ENCODE measurements at regions not wholly inside any gene's neighbourhood (a gene's known extent, or its start where the extent isn't known, plus 50 kb on each side); places are given as distances from the start of the nearest gene placed in this dataset.

GRCh38 chr2:17306219-17306618, 212.0 kb downstream of the RAD51AP2 start:
- Histone ChIP-seq H3K4me3 (no peak overlapping the region), H3K27me3 (no peaks in the 10 kb centered on the region), H3K27ac (no peak overlapping the region), H3K36me3 (no peaks in the 10 kb centered on the region), H3K4me1 (ENCODE audit: low read depth) (no peaks in the 10 kb centered on the region), H3K9me3 (ENCODE audit: low read depth) (no peaks in the 10 kb centered on the region)
- TF ChIP-seq CTCF (IDR thresholded peaks at IDR 0.05; ENCODE audit: low read depth, low read length) = no peak
- DNase-seq (ENCODE audit: low read depth in 1 of 2, low spot score in 1 of 2) = no peak

- no peaks in the 10 kb centered on the region for H3K4me1 ChIP-seq (ENCODE audit: low read depth)
- no peak overlapping the region for H3K27ac ChIP-seq
- no peak for DNase-seq (ENCODE audit: low read depth in 1 of 2, low spot score in 1 of 2)
- TF ChIP-seq CTCF (IDR thresholded peaks at IDR 0.05; ENCODE audit: low read depth, low read length) = no peak
- H3K27me3 ChIP-seq = no peaks in the 10 kb centered on the region
- no peaks in the 10 kb centered on the region for H3K36me3 ChIP-seq
- no peaks in the 10 kb centered on the region for H3K9me3 ChIP-seq (ENCODE audit: low read depth)
- H3K4me3 ChIP-seq = no peak overlapping the region
These were observed 214.7 kb downstream of the RAD51AP2 start for GRCh38 chr2:17303521-17303920.

- no peaks in the 10 kb centered on the region for H3K27me3 ChIP-seq
- no peak for TF ChIP-seq CTCF (IDR thresholded peaks at IDR 0.05; ENCODE audit: low read depth, low read length)
- peak in 1 of 2 donors; percentile 1 for DNase-seq (ENCODE audit: low read depth in 1 of 2, low spot score in 1 of 2)
- no peaks in the 10 kb centered on the region for H3K4me1 ChIP-seq (ENCODE audit: low read depth)
- no peaks in the 10 kb centered on the region for H3K9me3 ChIP-seq (ENCODE audit: low read depth)
- H3K4me3 ChIP-seq = no peak overlapping the region
- H3K27ac ChIP-seq = no peak overlapping the region
- H3K36me3 ChIP-seq = no peaks in the 10 kb centered on the region
These were observed 215.2 kb downstream of the RAD51AP2 start for GRCh38 chr2:17303054-17303453.

- Histone ChIP-seq H3K9me3 (ENCODE audit: low read depth) (no peaks in the 10 kb centered on the region), H3K4me3 (no peak overlapping the region), H3K4me1 (ENCODE audit: low read depth) (no peaks in the 10 kb centered on the region), H3K27me3 (no peaks in the 10 kb centered on the region), H3K36me3 (no peaks in the 10 kb centered on the region), H3K27ac (no peak overlapping the region)
- TF ChIP-seq CTCF (IDR thresholded peaks at IDR 0.05; ENCODE audit: low read depth, low read length) = no peak
- DNase-seq (ENCODE audit: low read depth in 1 of 2, low spot score in 1 of 2) = peak in 1 of 2 donors; percentile 9
These were observed 216.0 kb downstream of the RAD51AP2 start for GRCh38 chr2:17302281-17302680.

GRCh38 chr2:17301437-17301836, 216.8 kb downstream of the RAD51AP2 start:
- no peaks in the 10 kb centered on the region for H3K9me3 ChIP-seq (ENCODE audit: low read depth)
- H3K27ac ChIP-seq = no peak overlapping the region
- no peaks in the 10 kb centered on the region for H3K27me3 ChIP-seq
- H3K36me3 ChIP-seq = no peaks in the 10 kb centered on the region
- TF ChIP-seq CTCF (IDR thresholded peaks at IDR 0.05; ENCODE audit: low read depth, low read length) = no peak
- H3K4me1 ChIP-seq (ENCODE audit: low read depth) = no peaks in the 10 kb centered on the region
- DNase-seq (ENCODE audit: low read depth in 1 of 2, low spot score in 1 of 2) = no peak
- no peak overlapping the region for H3K4me3 ChIP-seq

Measured in cardiac muscle cell (in vitro differentiated cells and primary cell).